GM12878 (cell line): ENCODE measurements at regions not wholly inside any gene's neighbourhood (a gene's known extent, or its start where the extent isn't known, plus 50 kb on each side); places are given as distances from the start of the nearest gene placed in this dataset.

Experiments used
- ATAC-seq: fragments of 200-7000 bp; cut with Tn5 transposase; 3 replicates; pipeline ENCODE4 v1.9.1; 2020; ENCODE audit warnings: mild to moderate bottlenecking, moderate library complexity
- BruUV-seq: library from RNA; stranded (reverse); fragments of 400-500 nt; replicated peaks from 2 replicates; lab custom pipeline; 2021; lab: Mats Ljungman, UMichigan
- CTCF ChIA-PET: fragments of 300-600 bp; sonication (Branson Sonifier 250); formaldehyde crosslinking; extraction: SDS; loops from one replicate; lab custom pipeline; 2021; ENCODE audit warnings: inconsistent platforms; lab: Yijun Ruan, JAX
- POLR2A ChIA-PET: fragments of 350-600 bp; formaldehyde crosslinking; extraction: SDS; loops from one replicate; lab custom pipeline; 2021; ENCODE audit warnings: inconsistent platforms; lab: Charles Lee
- RAD21 ChIA-PET: fragments of 300-600 bp; sonication (Branson Sonifier 250); formaldehyde crosslinking; loops from one replicate; lab custom pipeline; 2023; ENCODE audit warnings: antibody characterized with exemption; ENCODE audit not compliant: unreplicated experiment; lab: Charles Lee
- SMC1A ChIA-PET: fragments of 300-600 bp; sonication (Branson Sonifier 250); formaldehyde crosslinking; loops from one replicate; lab custom pipeline; 2023; ENCODE audit not compliant: unreplicated experiment, uncharacterized antibody; lab: Charles Lee
- DNase-seq: peaks from one replicate; pipeline ENCODE4 v3.0.0-alpha.2; 2011; ENCODE audit warnings: low read depth, low spot score
- FAIRE-seq: peaks from 3 replicates; lab custom pipeline; 2011; peaks lifted over from hg19 to GRCh38; lab: Jason Lieb, UNC
- H2AFZ ChIP-seq: 2 replicates; pipeline ENCODE4 v1.6.0; 2011; ENCODE audit warnings: low read depth, low read length, control low read depth; ENCODE audit not compliant: control insufficient read depth
- H3K27ac ChIP-seq: 2 replicates; pipeline ENCODE4 v1.5.1; 2011; ENCODE audit warnings: control low read depth; ENCODE audit not compliant: control insufficient read depth, insufficient read depth
- H3K27me3 ChIP-seq, 2 experiments: replicated peaks in 1 of 2; 2 replicates each; pipeline versions ENCODE4 v1.6.0 to v1.6.1; 2011; ENCODE audit warnings: low read length in 1 of 2; ENCODE audit not compliant: control insufficient read depth in 2 of 2, insufficient read depth in 2 of 2
- H3K36me3 ChIP-seq, 2 experiments: 2 replicates each; pipeline ENCODE4 v1.5.1; 2011; ENCODE audit warnings: low read length in 1 of 2; ENCODE audit not compliant: control insufficient read depth in 2 of 2, insufficient read depth in 2 of 2
- H3K4me1 ChIP-seq: 2 replicates; pipeline ENCODE4 v1.6.1; 2011; ENCODE audit warnings: mild to moderate bottlenecking, low read length, moderate library complexity, mixed read lengths; ENCODE audit not compliant: control insufficient read depth, insufficient read depth
- H3K4me2 ChIP-seq: 2 replicates; pipeline ENCODE4 v1.6.0; 2011; ENCODE audit warnings: control low read depth; ENCODE audit not compliant: control insufficient read depth, insufficient read depth
- H3K4me3 ChIP-seq: fragments of 200-600 bp; sonication (generic); 2 replicates; pipeline ENCODE4 v1.5.1; 2016
- H3K79me2 ChIP-seq: 2 replicates; pipeline ENCODE4 v1.6.0; 2011; ENCODE audit warnings: low read length; ENCODE audit not compliant: control insufficient read depth, insufficient read depth
- H3K9ac ChIP-seq: 2 replicates; pipeline ENCODE4 v1.8.0; 2011; ENCODE audit warnings: low read length, control low read depth, mixed read lengths; ENCODE audit not compliant: control insufficient read depth, insufficient read depth
- H3K9me3 ChIP-seq: replicated peaks from 3 replicates; pipeline ENCODE4 v1.5.1; 2011; ENCODE audit warnings: mild to moderate bottlenecking, low read length; ENCODE audit not compliant: control insufficient read depth, insufficient read depth
- H4K20me1 ChIP-seq: 2 replicates; pipeline ENCODE4 v1.6.0; 2011; ENCODE audit not compliant: control insufficient read depth, insufficient read depth
- CEBPZ ChIP-seq: fragments of 150-350 bp; IDR thresholded peaks from 2 replicates; pipeline ENCODE4 v1.6.1; 2016; ENCODE audit warnings: low read depth, low read length
- CREM ChIP-seq: IDR thresholded peaks from 2 replicates; pipeline ENCODE4 v1.6.1; 2014; ENCODE audit warnings: antibody characterized with exemption, low read depth
- FOXK2 ChIP-seq: fragments of 450-650 bp; IDR thresholded peaks from 2 replicates; pipeline ENCODE4 v1.6.1; 2017; ENCODE audit warnings: mild to moderate bottlenecking, moderate library complexity
- GABPA ChIP-seq: IDR thresholded peaks from 2 replicates; pipeline ENCODE4 v1.6.1; 2014; ENCODE audit warnings: antibody characterized with exemption, low read depth, mild to moderate bottlenecking, inconsistent platforms
- KLF5 ChIP-seq: fragments of 450-650 bp; IDR thresholded peaks from 2 replicates; pipeline ENCODE4 v1.6.1; 2014; ENCODE audit warnings: mild to moderate bottlenecking; ENCODE audit not compliant: partially characterized antibody
- NFYA ChIP-seq: IDR thresholded peaks from 2 replicates; pipeline ENCODE4 v1.6.1; 2011; ENCODE audit warnings: low read depth, mild to moderate bottlenecking, low read length, improper control_type of control experiment, borderline replicate concordance
- NR2C2 ChIP-seq: IDR thresholded peaks from 2 replicates; pipeline ENCODE4 v1.6.1; 2011; ENCODE audit warnings: borderline replicate concordance, low read depth; ENCODE audit not compliant: control insufficient read depth, insufficient read length
- POLR2AphosphoS5 ChIP-seq: IDR thresholded peaks from 2 replicates; pipeline ENCODE4 v1.6.1; 2011; ENCODE audit warnings: mild to moderate bottlenecking, low read length, inconsistent platforms
- RB1 ChIP-seq: fragments of 450-650 bp; formaldehyde crosslinking; IDR thresholded peaks from 2 replicates; pipeline ENCODE4 v1.6.1; 2017; ENCODE audit warnings: mild to moderate bottlenecking, borderline replicate concordance
- RFX5 ChIP-seq: IDR thresholded peaks from 2 replicates; pipeline ENCODE4 v1.6.1; 2011; ENCODE audit warnings: low read depth, low read length, improper control_type of control experiment
- SP1 ChIP-seq: IDR thresholded peaks from one replicate; pipeline ENCODE4 v1.6.1; 2011; ENCODE audit warnings: low read depth, low read length
- ZNF207 ChIP-seq: fragments of 450-650 bp; IDR thresholded peaks from 2 replicates; pipeline ENCODE4 v1.6.1; 2014; ENCODE audit warnings: antibody characterized with exemption, mild to moderate bottlenecking, borderline replicate concordance
- WGBS: methylation state at CpG from one replicate; pipeline ENCODE4 v1.1.6; 2016; ENCODE audit warnings: low lambda C conversion rate; ENCODE audit not compliant: insufficient replicate concordance, insufficient coverage; ENCODE audit errors: missing lambda C conversion rate; 5-methylcytosine and 5-hydroxymethylcytosine counted together
- in situ Hi-C: fragments of 300-500 bp; cut with MboI; formaldehyde crosslinking; loops from 9 replicates; pipeline ENCODE4 v1.14.3; 2018; ENCODE audit warnings: mixed read lengths
- intact Hi-C: fragments of 100-400 bp; cut with micrococcal nuclease; formaldehyde crosslinking; loops from one replicate; pipeline ENCODE4 v1.14.2; 2022; ENCODE audit not compliant: unreplicated experiment
- TF ChIP-seq, protein P1 (sequence below): IDR thresholded peaks from 2 replicates; pipeline ENCODE4 v1.6.1; 2011; ENCODE audit warnings: borderline replicate concordance, low read depth, mild to moderate bottlenecking, moderate library complexity, mixed read lengths, low read length; ENCODE audit not compliant: insufficient read depth; ENCODE audit errors: extremely low read length

DNA sequence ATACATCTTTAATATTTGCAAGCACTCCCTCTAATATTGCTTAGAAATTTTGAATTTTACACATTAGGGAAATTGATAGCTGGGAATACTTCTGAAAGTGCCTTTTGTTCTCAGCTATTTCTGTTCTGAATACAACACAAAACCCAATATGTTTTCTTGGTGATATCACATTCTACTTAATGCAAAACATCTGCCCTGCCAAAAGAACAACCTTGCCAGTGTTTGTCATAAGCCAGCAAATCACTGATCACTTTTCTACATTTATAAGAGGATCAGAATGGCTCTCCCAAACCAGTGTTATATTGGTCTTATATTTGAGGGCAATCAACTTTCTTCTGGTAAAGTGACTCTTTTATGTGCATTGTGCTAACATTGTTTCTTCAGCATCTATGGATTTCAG lies 126.8 kb upstream of the APOOL start:
- H3K4me1 ChIP-seq, result no peaks in the 10 kb centered on the region
- ChIA-PET SMC1A (no interaction called here), CTCF (no interaction called here), RAD21 (no interaction called here), POLR2A (no interaction called here)
- no peak for FAIRE-seq
- intact Hi-C loops, result no loop called here
- no peak overlapping the region for H3K9ac ChIP-seq
- no peaks in the 10 kb centered on the region for H3K9me3 ChIP-seq
- DNase-seq, result no peak
- in situ Hi-C loops, result no loop called here
- H3K4me3 ChIP-seq, result no peak overlapping the region
- no peak overlapping the region for H3K27ac ChIP-seq
- TF ChIP-seq NFYA (no peak), POLR2AphosphoS5 (no peak), FOXK2 (no peak), RFX5 (no peak), SP1 (no peak), ZNF207 (no peak)
- TF ChIP-seq, protein P1, sequence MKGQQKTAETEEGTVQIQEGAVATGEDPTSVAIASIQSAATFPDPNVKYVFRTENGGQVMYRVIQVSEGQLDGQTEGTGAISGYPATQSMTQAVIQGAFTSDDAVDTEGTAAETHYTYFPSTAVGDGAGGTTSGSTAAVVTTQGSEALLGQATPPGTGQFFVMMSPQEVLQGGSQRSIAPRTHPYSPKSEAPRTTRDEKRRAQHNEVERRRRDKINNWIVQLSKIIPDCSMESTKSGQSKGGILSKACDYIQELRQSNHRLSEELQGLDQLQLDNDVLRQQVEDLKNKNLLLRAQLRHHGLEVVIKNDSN, result no peak
- H3K4me2 ChIP-seq, result no peak overlapping the region
- H3K79me2 ChIP-seq, result no peaks in the 10 kb centered on the region
- no TSS peak for BruUV-seq
- no peaks in the 10 kb centered on the region for H3K27me3 ChIP-seq
- no peak overlapping the region for H2AFZ ChIP-seq
- no peaks in the 10 kb centered on the region for H4K20me1 ChIP-seq
- no peak for ATAC-seq
- H3K36me3 ChIP-seq, result no peaks in the 10 kb centered on the region

DNA sequence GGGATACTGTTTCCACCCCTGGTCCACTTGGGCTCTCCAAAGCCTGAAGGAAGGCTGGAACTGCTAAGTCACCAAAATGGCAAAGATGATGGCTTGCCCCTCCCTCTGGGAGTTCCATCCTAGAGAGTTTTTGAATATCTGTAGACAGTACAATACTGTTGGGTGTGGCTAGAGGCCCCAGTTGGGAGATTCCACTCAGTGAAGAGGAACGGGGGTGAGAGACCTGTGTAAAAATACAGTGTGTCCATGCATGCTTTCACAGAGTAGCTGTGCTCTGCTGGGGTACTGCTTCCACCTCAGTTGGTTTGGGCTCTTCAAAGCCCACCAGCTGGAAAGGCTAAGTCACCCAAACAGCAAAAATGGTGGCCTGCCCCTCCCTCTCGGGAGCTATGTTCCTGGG lies 109.8 kb upstream of the APOOL start:
- RAD21 ChIA-PET, result no interaction called here
- no TSS peak for BruUV-seq

More for the DNA sequence above, 109.8 kb upstream of the APOOL start:
- intact Hi-C loops, result no loop called here
- DNase-seq, result no peak
- H3K4me2 ChIP-seq, result no peak overlapping the region
- H3K9ac ChIP-seq, result no peak overlapping the region
- H3K4me3 ChIP-seq, result no peak overlapping the region
- no peaks in the 10 kb centered on the region for H3K79me2 ChIP-seq
- H3K36me3 ChIP-seq, result no peaks in the 10 kb centered on the region
- FAIRE-seq, result no peak
- H3K27ac ChIP-seq, result no peak overlapping the region
- no peaks in the 10 kb centered on the region for H3K4me1 ChIP-seq
- POLR2A ChIA-PET, result no interaction called here
- no peaks in the 10 kb centered on the region for H3K27me3 ChIP-seq
- in situ Hi-C loops, result no loop called here
- no peaks in the 10 kb centered on the region for H4K20me1 ChIP-seq
- SMC1A ChIA-PET, result no interaction called here
- 25% methylated on average over 2 of the region's 2 CpGs for WGBS
- no peak overlapping the region for H2AFZ ChIP-seq
- TF ChIP-seq CREM (no peak), RB1 (no peak), NR2C2 (no peak), KLF5 (no peak), CEBPZ (no peak), GABPA (no peak)
- no peak for ATAC-seq
- H3K9me3 ChIP-seq, result no peaks in the 10 kb centered on the region
- CTCF ChIA-PET, result no interaction called here
